Inflammatory macrophage (primary cell): ENCODE measurements at regions not wholly inside any gene's neighbourhood (a gene's known extent, or its start where the extent isn't known, plus 50 kb on each side); places are given as distances from the start of the nearest gene placed in this dataset.

ENCODE experiments used
- DNase-seq, 2 donors: peaks; one replicate each; pipeline ENCODE4 v3.0.0-alpha.2; 2020 to 2022

- DNase-seq, result no peak
These were observed 304.1 kb downstream of the MCTP2 start for GRCh38 chr15:94535298-94536048.

GRCh38 chr15:94536549-94536948, 305.2 kb downstream of the MCTP2 start:
- no peak for DNase-seq

GRCh38 chr15:94538280-94538679, 306.9 kb downstream of the MCTP2 start:
- no peak for DNase-seq

GRCh38 chr15:94542391-94542790, 311.0 kb downstream of the MCTP2 start:
- DNase-seq, result no peak

GRCh38 chr15:94546808-94547207, 315.4 kb downstream of the MCTP2 start:
- no peak for DNase-seq

GRCh38 chr15:94547711-94548110, 316.4 kb downstream of the MCTP2 start:
- DNase-seq, result no peak

- no peak for DNase-seq
These were observed 324.6 kb downstream of the MCTP2 start for GRCh38 chr15:94555841-94556519.

- no peak for DNase-seq
These were observed 329.8 kb downstream of the MCTP2 start for GRCh38 chr15:94561036-94561689.

GRCh38 chr15:94563456-94563855, 332.1 kb downstream of the MCTP2 start:
- no peak for DNase-seq

- peak; percentile 18 to 32 for DNase-seq
These were observed 345.6 kb downstream of the MCTP2 start for GRCh38 chr15:94576889-94577533.

GRCh38 chr15:94579286-94579685, 347.9 kb downstream of the MCTP2 start:
- no peak for DNase-seq

GRCh38 chr15:94580211-94580885, 349.0 kb downstream of the MCTP2 start:
- DNase-seq, result no peak

- DNase-seq, result peak; percentile 16 to 62
These were observed 351.0 kb downstream of the MCTP2 start for GRCh38 chr15:94582368-94582767.

GRCh38 chr15:94584833-94585244, 353.5 kb downstream of the MCTP2 start:
- DNase-seq, result peak; percentile 20 to 33

- DNase-seq, result no peak
These were observed 354.7 kb downstream of the MCTP2 start for GRCh38 chr15:94586099-94586498.

GRCh38 chr15:94587113-94587512, 355.8 kb downstream of the MCTP2 start:
- no peak for DNase-seq

GRCh38 chr15:94588993-94589392, 357.6 kb downstream of the MCTP2 start:
- no peak for DNase-seq

GRCh38 chr15:94592495-94592894, 361.1 kb downstream of the MCTP2 start:
- DNase-seq, result no peak

GRCh38 chr15:94596707-94597106, 365.3 kb downstream of the MCTP2 start:
- no peak for DNase-seq

GRCh38 chr15:94600505-94600904, 369.1 kb downstream of the MCTP2 start:
- DNase-seq, result no peak

- DNase-seq, result no peak
These were observed 371.6 kb downstream of the MCTP2 start for GRCh38 chr15:94602754-94603470.

GRCh38 chr15:94606286-94606685, 374.9 kb downstream of the MCTP2 start:
- no peak for DNase-seq
